Neural cell (in vitro differentiated cells): ENCODE measurements at regions not wholly inside any gene's neighbourhood (a gene's known extent, or its start where the extent isn't known, plus 50 kb on each side); places are given as distances from the start of the nearest gene placed in this dataset.
"Not testable (repeated sequence)": the region's sequence is repeated elsewhere in the genome, so short reads cannot be mapped to it uniquely, and the experiment has no call there.

Experiments used
- H2AFZ ChIP-seq: fragments of 200-600, 300-800 bp; sonication (generic), shearing (Covaris generic); 2 replicates; pipeline ENCODE4 v1.6.0; 2014; ENCODE audit warnings: low read depth, mild to moderate bottlenecking, antibody characterized with exemption, low read length, moderate library complexity
- H3F3A ChIP-seq: fragments of 200-600 bp; shearing (Covaris generic); 2 replicates; pipeline ENCODE4 v1.6.1; 2016; ENCODE audit warnings: mild to moderate bottlenecking, moderate library complexity, mixed read lengths, antibody characterized with exemption, low read length; ENCODE audit not compliant: insufficient read depth, poor library complexity, severe bottlenecking
- H3K27ac ChIP-seq: fragments of 200-600, 300-800 bp; sonication (generic), shearing (Covaris generic); 2 replicates; pipeline ENCODE4 v1.5.1; 2014; ENCODE audit warnings: mild to moderate bottlenecking, low read length, moderate library complexity
- H3K27me3 ChIP-seq: fragments of 300-800, 200-600 bp; sonication (generic), shearing (Covaris generic); 2 replicates; pipeline ENCODE4 v1.6.0; 2014; ENCODE audit warnings: mild to moderate bottlenecking, low read depth, low read length, moderate library complexity; ENCODE audit not compliant: insufficient read depth
- H3K36me3 ChIP-seq: fragments of 300-800, 200-600 bp; sonication (generic), shearing (Covaris generic); 2 replicates; pipeline ENCODE4 v1.5.1; 2014; ENCODE audit warnings: mild to moderate bottlenecking, antibody characterized with exemption, low read length, moderate library complexity; ENCODE audit not compliant: insufficient read depth
- H3K4me2 ChIP-seq: fragments of 300-800, 200-600 bp; sonication (generic), shearing (Covaris generic); 2 replicates; pipeline ENCODE4 v1.6.0; 2014; ENCODE audit warnings: mild to moderate bottlenecking, low read length
- H3K4me3 ChIP-seq: fragments of 300-800, 200-600 bp; sonication (generic), shearing (Covaris generic); 2 replicates; pipeline ENCODE4 v1.5.1; 2014; ENCODE audit warnings: mild to moderate bottlenecking, low read length, moderate library complexity
- H3K79me2 ChIP-seq: fragments of 200-600 bp; shearing (Covaris generic); replicated peaks from 2 replicates; pipeline ENCODE4 v1.6.0; 2014; ENCODE audit warnings: mild to moderate bottlenecking, low read length, moderate library complexity; ENCODE audit not compliant: insufficient read depth
- H3K9ac ChIP-seq: fragments of 300-800, 200-600 bp; sonication (generic), shearing (Covaris generic); 2 replicates; pipeline ENCODE4 v1.6.1; 2016; ENCODE audit warnings: mild to moderate bottlenecking, low read length, mixed read lengths
- H3K9me2 ChIP-seq: fragments of 200-600 bp; shearing (Covaris generic); 2 replicates; pipeline ENCODE4 v1.6.1; 2016; ENCODE audit warnings: mild to moderate bottlenecking, low read length, mixed read lengths; ENCODE audit not compliant: insufficient read depth
- H3K9me3 ChIP-seq: fragments of 200-600, 300-800 bp; sonication (generic), shearing (Covaris generic); 2 replicates; pipeline ENCODE4 v1.6.1; 2016; ENCODE audit warnings: mild to moderate bottlenecking, mixed run types, low read length, moderate library complexity, mixed read lengths
- H4K20me1 ChIP-seq: fragments of 200-600 bp; shearing (Covaris generic); 2 replicates; pipeline ENCODE4 v1.6.1; 2016; ENCODE audit warnings: mild to moderate bottlenecking, mixed run types; ENCODE audit not compliant: insufficient read depth
- CTCF ChIP-seq: fragments of 450-650 bp; IDR thresholded peaks from 2 replicates; pipeline ENCODE4 v1.5.1; 2014; ENCODE audit warnings: antibody characterized with exemption, mild to moderate bottlenecking, moderate library complexity; ENCODE audit not compliant: poor library complexity, severe bottlenecking
- EP300 ChIP-seq: fragments of 450-650 bp; conservative IDR thresholded peaks from 2 replicates; pipeline ENCODE4 v1.6.1; 2014; ENCODE audit warnings: antibody characterized with exemption, mild to moderate bottlenecking, moderate library complexity; ENCODE audit not compliant: poor library complexity, severe bottlenecking
- EZH2 ChIP-seq: fragments of 200-600, 300-800 bp; shearing (Covaris generic), sonication (generic); IDR thresholded peaks from 2 replicates; pipeline ENCODE4 v1.6.1; 2014; ENCODE audit warnings: antibody characterized with exemption, low read length, borderline replicate concordance, mild to moderate bottlenecking; ENCODE audit not compliant: insufficient read depth, poor library complexity, severe bottlenecking
- MXI1 ChIP-seq: fragments of 450-650 bp; conservative IDR thresholded peaks from 2 replicates; pipeline ENCODE4 v1.6.1; 2014; ENCODE audit warnings: antibody characterized with exemption, mild to moderate bottlenecking; ENCODE audit not compliant: poor library complexity, severe bottlenecking
- POLR2AphosphoS5 ChIP-seq: IDR thresholded peaks from 2 replicates; pipeline ENCODE4 v1.6.1; 2012
- RAD21 ChIP-seq: fragments of 450-650 bp; conservative IDR thresholded peaks from 2 replicates; pipeline ENCODE4 v1.6.1; 2014; ENCODE audit warnings: antibody characterized with exemption, mild to moderate bottlenecking, moderate library complexity
- REST ChIP-seq: IDR thresholded peaks from 2 replicates; pipeline ENCODE4 v1.6.1; 2012; ENCODE audit warnings: borderline replicate concordance
- SMC3 ChIP-seq: fragments of 450-650 bp; conservative IDR thresholded peaks from 2 replicates; pipeline ENCODE4 v1.6.1; 2014; ENCODE audit warnings: antibody characterized with exemption, mild to moderate bottlenecking, moderate library complexity; ENCODE audit not compliant: poor library complexity
- TAF1 ChIP-seq: IDR thresholded peaks from 2 replicates; pipeline ENCODE4 v1.6.1; 2012; ENCODE audit warnings: low read depth

GRCh38 chr1:78304341-78304740 is 186.4 kb upstream of the PTGFR start:
- Histone ChIP-seq H3K36me3 (no peaks in the 10 kb centered on the region), H3K9me3 (no peaks in the 10 kb centered on the region), H3K27me3 (no peaks in the 10 kb centered on the region), H3F3A (no peaks in the 10 kb centered on the region), H3K4me3 (no peak overlapping the region), H3K27ac (no peak overlapping the region), H2AFZ (no peak overlapping the region), H4K20me1 (no peaks in the 10 kb centered on the region), H3K9me2 (no peaks in the 10 kb centered on the region), H3K9ac (no peak overlapping the region), H3K4me2 (no peak overlapping the region), H3K79me2 (no peaks in the 10 kb centered on the region)
- no peak for TF ChIP-seq SMC3
- no peak for TF ChIP-seq REST
- no peak for TF ChIP-seq TAF1
- TF ChIP-seq EP300, result no peak
- TF ChIP-seq RAD21, result no peak
- no peak for TF ChIP-seq EZH2
- TF ChIP-seq CTCF, result no peak
- TF ChIP-seq MXI1, result no peak
- TF ChIP-seq POLR2AphosphoS5, result no peak

- Histone ChIP-seq H3K79me2 (no peaks in the 10 kb centered on the region), H3K4me3 (no peak overlapping the region), H3K36me3 (no peaks in the 10 kb centered on the region), H3K9ac (no peak overlapping the region), H3K27ac (no peak overlapping the region), H3K4me2 (no peak overlapping the region), H3K9me3 (no peaks in the 10 kb centered on the region), H3F3A (no peaks in the 10 kb centered on the region), H2AFZ (no peak overlapping the region), H3K27me3 (no peaks in the 10 kb centered on the region), H4K20me1 (no peaks in the 10 kb centered on the region), H3K9me2 (no peaks in the 10 kb centered on the region)
- TF ChIP-seq EP300 (no peak), POLR2AphosphoS5 (no peak), TAF1 (no peak), MXI1 (no peak), EZH2 (no peak), SMC3 (no peak), RAD21 (no peak), CTCF (no peak), REST (no peak)
Measured at GRCh38 chr1:78304761-78305160, 186.0 kb upstream of the PTGFR start.

- not testable (repeated sequence) for H3K9ac ChIP-seq, H3K27me3 ChIP-seq, H3K9me2 ChIP-seq, H3K9me3 ChIP-seq, H3F3A ChIP-seq, H4K20me1 ChIP-seq, H2AFZ ChIP-seq, H3K4me3 ChIP-seq, H3K4me2 ChIP-seq, H3K79me2 ChIP-seq, H3K27ac ChIP-seq, H3K36me3 ChIP-seq
Measured at GRCh38 chr1:78310261-78310660, 180.5 kb upstream of the PTGFR start.
